RWPE2 (cell line): ENCODE measurements at regions not wholly inside any gene's neighbourhood (a gene's known extent, or its start where the extent isn't known, plus 50 kb on each side); places are given as distances from the start of the nearest gene placed in this dataset.
"Not testable (repeated sequence)": the region's sequence is repeated elsewhere in the genome, so short reads cannot be mapped to it uniquely, and the experiment has no call there.

Experiments used
- ATAC-seq: fragments of 200-7000 bp; cut with Tn5 transposase; 3 replicates; pipeline ENCODE4 v1.9.1; 2021; ENCODE audit warnings: low read depth
- DNase-seq: peaks from one replicate; pipeline ENCODE4 v3.0.0-alpha.2; 2020; ENCODE audit warnings: low spot score
- H3K27ac ChIP-seq: fragments of 450-650 bp; 2 replicates; pipeline ENCODE4 v1.5.1; 2017; ENCODE audit warnings: mild to moderate bottlenecking; ENCODE audit not compliant: poor library complexity, severe bottlenecking
- H3K27me3 ChIP-seq: fragments of 250-450 bp; sonication (Bioruptor Pico); 2 replicates; pipeline ENCODE4 v1.5.1; 2021; ENCODE audit warnings: mild to moderate bottlenecking, moderate library complexity; ENCODE audit not compliant: insufficient read depth, poor library complexity, severe bottlenecking
- H3K36me3 ChIP-seq: fragments of 250-450 bp; sonication (Bioruptor Pico); 2 replicates; pipeline ENCODE4 v1.5.1; 2020; ENCODE audit warnings: low read depth, mild to moderate bottlenecking, moderate library complexity
- H3K4me1 ChIP-seq: fragments of 250-450 bp; sonication (Bioruptor Pico); 2 replicates; pipeline ENCODE4 v1.5.1; 2021; ENCODE audit warnings: mild to moderate bottlenecking, moderate library complexity; ENCODE audit not compliant: insufficient read depth, poor library complexity, severe bottlenecking
- H3K4me3 ChIP-seq: fragments of 250-450 bp; sonication (Bioruptor Pico); 2 replicates; pipeline ENCODE4 v1.5.1; 2021; ENCODE audit warnings: mild to moderate bottlenecking, moderate library complexity; ENCODE audit not compliant: severe bottlenecking
- H3K9me3 ChIP-seq: fragments of 250-450 bp; sonication (Bioruptor Pico); 2 replicates; pipeline ENCODE4 v1.5.1; 2021; ENCODE audit warnings: mild to moderate bottlenecking, moderate library complexity; ENCODE audit not compliant: severe bottlenecking
- TF ChIP-seq, protein P1 (sequence below): fragments of 450-650 bp; IDR thresholded peaks from one replicate; pipeline ENCODE4 v1.5.1; 2017; ENCODE audit warnings: mild to moderate bottlenecking, moderate library complexity; ENCODE audit not compliant: poor library complexity, severe bottlenecking

DNA sequence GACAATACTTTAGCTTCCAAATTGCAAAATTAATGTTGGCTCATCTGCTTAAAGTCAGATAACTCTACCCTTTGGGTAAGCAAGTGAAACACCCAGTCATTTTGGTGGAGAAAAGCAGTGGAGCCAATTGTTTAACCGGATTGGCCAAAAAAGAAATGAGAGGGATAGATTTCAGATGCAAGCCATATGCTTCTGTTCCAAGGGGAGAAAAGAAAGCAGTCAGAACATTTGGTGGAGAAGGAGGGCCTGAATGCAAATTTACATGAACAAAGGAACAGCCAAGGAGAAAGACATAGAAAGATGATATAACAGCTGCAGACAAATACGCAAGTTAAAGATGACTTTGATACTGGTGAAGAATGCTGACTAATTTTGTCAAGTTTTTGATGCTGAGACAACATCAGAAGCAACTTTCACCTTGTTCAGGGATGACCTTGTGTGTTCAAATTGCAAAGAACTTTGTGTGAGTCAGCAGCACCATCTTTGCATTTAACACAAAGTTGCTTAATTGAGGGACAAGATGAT is 173.1 kb downstream of the TGFB2 start:
- no peaks in the 10 kb centered on the region for H3K4me1 ChIP-seq
- ATAC-seq: no peak
- H3K9me3 ChIP-seq: no peaks in the 10 kb centered on the region

DNA sequence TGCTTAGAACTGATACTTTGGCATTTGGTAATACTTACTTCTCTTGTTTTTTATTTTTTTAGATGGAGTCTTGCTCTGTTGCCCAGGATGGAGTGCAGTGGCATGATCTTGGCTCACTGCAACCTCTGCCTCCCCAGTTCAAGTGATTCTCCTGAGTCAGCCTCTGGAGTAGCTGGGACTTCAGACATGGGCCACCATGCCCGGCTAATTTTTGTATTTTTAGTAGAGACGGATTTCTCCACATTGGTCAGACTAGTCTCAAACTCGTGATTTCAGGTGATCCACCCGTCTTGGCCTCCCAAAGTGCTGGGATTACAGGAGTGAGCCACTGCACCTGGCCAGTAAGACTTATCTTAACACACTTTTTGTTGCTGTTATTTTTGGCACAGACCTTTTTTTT is 175.5 kb downstream of the TGFB2 start:
- DNase-seq, H3K4me3 ChIP-seq, H3K27ac ChIP-seq, ATAC-seq, H3K4me1 ChIP-seq, H3K36me3 ChIP-seq, H3K9me3 ChIP-seq, H3K27me3 ChIP-seq: not testable (repeated sequence)

More for the DNA sequence above, 173.1 kb downstream of the TGFB2 start:
- Histone ChIP-seq H3K4me3 (no peak overlapping the region), H3K27me3 (no peaks in the 10 kb centered on the region), H3K36me3 (no peaks in the 10 kb centered on the region), H3K27ac (no peak overlapping the region)
- no peak for DNase-seq
- TF ChIP-seq, protein P1, sequence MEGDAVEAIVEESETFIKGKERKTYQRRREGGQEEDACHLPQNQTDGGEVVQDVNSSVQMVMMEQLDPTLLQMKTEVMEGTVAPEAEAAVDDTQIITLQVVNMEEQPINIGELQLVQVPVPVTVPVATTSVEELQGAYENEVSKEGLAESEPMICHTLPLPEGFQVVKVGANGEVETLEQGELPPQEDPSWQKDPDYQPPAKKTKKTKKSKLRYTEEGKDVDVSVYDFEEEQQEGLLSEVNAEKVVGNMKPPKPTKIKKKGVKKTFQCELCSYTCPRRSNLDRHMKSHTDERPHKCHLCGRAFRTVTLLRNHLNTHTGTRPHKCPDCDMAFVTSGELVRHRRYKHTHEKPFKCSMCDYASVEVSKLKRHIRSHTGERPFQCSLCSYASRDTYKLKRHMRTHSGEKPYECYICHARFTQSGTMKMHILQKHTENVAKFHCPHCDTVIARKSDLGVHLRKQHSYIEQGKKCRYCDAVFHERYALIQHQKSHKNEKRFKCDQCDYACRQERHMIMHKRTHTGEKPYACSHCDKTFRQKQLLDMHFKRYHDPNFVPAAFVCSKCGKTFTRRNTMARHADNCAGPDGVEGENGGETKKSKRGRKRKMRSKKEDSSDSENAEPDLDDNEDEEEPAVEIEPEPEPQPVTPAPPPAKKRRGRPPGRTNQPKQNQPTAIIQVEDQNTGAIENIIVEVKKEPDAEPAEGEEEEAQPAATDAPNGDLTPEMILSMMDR: no peak

DNA sequence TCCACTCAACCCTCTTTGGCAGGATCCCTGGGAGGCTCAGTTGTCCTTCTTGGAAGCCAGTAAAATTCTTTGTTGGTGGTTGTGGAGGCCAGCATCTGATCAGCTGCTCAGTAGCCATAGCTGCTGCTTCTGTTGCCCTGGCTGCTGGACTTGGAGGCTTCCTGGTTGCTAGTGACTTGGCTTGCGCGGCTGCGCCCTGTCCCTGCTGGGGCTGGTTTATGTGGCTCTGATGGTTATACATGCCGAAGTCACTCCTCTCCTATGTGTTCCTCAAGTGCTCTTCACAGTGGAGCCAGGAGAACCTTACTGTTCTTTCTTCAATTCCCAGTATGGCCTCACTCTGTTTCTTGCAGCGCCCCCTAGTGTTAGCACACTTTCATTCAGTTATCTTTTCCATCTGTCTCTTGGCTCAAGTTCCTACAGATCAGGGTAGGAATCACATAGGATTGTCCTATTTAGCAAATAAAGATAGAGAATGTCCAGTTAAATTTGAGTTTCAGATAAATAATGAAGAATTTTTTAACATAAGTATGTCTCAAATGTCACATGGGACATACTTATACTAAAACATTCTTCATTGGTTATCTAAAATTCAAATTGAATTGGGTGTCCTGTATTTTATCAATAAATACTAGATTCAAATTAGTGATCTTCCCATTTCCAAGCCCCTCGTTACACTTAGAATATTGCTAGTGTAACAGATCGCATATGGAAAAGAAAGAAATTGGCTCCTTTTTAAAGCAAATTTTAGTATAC is 176.5 kb downstream of the TGFB2 start:
- DNase-seq (no peak), ATAC-seq (no peak)
- no peaks in the 10 kb centered on the region for H3K9me3 ChIP-seq
- no peak overlapping the region for H3K27ac ChIP-seq
- no peaks in the 10 kb centered on the region for H3K36me3 ChIP-seq
- H3K27me3 ChIP-seq: no peaks in the 10 kb centered on the region
- H3K4me1 ChIP-seq: no peaks in the 10 kb centered on the region
- TF ChIP-seq, protein P1: peak; percentile 48
- no peak overlapping the region for H3K4me3 ChIP-seq

GRCh38 chr1:218524526-218524925 is 179.4 kb downstream of the TGFB2 start:
- Histone ChIP-seq H3K27ac (no peak overlapping the region), H3K4me3 (no peak overlapping the region), H3K4me1 (no peaks in the 10 kb centered on the region), H3K36me3 (no peaks in the 10 kb centered on the region), H3K9me3 (no peaks in the 10 kb centered on the region), H3K27me3 (no peaks in the 10 kb centered on the region)
- DNase-seq (no peak), ATAC-seq (no peak)
- TF ChIP-seq, protein P1: no peak

- Histone ChIP-seq H3K4me3 (no peak overlapping the region), H3K4me1 (no peaks in the 10 kb centered on the region), H3K36me3 (no peaks in the 10 kb centered on the region), H3K9me3 (no peaks in the 10 kb centered on the region), H3K27me3 (no peaks in the 10 kb centered on the region), H3K27ac (no peak overlapping the region)
- ATAC-seq: no peak
- TF ChIP-seq, protein P1: no peak
- no peak for DNase-seq
Measured at GRCh38 chr1:218525031-218525430, 179.9 kb downstream of the TGFB2 start.
